ENCODE measurements at regions not wholly inside any gene's neighbourhood (a gene's known extent, or its start where the extent isn't known, plus 50 kb on each side); places are given as distances from the start of the nearest gene placed in this dataset.

DNA sequence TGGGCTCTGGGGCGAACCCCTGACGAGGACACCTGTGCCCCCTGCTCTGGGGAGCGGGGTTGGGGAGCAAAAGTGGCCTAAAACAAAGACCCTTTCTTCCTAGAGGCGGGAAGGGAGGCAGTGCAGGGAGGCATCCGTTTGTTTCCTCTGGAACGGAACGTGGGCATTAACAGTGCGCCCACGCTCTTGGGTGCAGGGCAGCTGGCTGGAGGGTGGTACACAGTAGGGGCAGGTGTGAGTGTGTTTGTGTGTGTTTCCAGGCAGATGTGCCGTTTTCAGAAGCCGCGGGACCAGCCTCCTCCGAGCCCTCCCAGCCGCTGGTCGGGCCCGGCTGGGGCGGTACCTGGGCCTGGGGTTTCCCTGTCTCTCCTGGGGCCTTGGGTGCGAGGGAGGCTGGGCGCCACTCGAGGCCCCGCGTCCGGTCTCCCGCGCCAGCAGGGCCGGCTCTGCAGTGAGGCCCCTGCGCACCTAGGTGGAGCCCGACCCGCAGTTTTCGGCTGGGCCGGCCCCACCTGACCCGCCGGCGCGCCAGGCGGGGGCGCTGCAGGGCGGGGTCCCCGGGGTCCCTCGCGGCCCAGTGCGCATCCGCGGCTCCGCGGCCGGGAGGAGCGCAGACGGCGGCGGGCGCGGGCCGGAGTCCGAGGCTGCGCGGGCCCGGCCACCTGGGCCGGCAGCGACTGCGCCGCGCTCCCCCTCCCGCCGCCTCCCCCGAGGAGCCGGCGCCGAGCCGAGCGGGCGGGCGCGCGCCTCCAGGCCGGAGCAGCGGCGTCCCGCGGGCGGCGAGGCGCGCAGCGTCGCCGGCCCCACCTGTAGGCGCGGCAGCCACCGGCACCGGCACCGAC lies 1252.7 kb downstream of the BRD1 start:
- no peak for FAIRE-seq
- TF ChIP-seq, protein P1, sequence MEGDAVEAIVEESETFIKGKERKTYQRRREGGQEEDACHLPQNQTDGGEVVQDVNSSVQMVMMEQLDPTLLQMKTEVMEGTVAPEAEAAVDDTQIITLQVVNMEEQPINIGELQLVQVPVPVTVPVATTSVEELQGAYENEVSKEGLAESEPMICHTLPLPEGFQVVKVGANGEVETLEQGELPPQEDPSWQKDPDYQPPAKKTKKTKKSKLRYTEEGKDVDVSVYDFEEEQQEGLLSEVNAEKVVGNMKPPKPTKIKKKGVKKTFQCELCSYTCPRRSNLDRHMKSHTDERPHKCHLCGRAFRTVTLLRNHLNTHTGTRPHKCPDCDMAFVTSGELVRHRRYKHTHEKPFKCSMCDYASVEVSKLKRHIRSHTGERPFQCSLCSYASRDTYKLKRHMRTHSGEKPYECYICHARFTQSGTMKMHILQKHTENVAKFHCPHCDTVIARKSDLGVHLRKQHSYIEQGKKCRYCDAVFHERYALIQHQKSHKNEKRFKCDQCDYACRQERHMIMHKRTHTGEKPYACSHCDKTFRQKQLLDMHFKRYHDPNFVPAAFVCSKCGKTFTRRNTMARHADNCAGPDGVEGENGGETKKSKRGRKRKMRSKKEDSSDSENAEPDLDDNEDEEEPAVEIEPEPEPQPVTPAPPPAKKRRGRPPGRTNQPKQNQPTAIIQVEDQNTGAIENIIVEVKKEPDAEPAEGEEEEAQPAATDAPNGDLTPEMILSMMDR (IDR thresholded peaks at IDR 0.05; ENCODE audit: insufficient read depth, low read length, severe bottlenecking): peak; percentile 3
- H3K4me3 ChIP-seq (ENCODE audit: low read depth, low read length): no peak overlapping the region
- H3K27me3 ChIP-seq (ENCODE audit: control insufficient read depth, insufficient read depth, low read length): peaks cover 2% of the 10 kb centered on the region
- no peak for DNase-seq (ENCODE audit: low read depth)
- H3K36me3 ChIP-seq (ENCODE audit: control insufficient read depth, insufficient read depth, low read length): no peaks in the 10 kb centered on the region

DNA sequence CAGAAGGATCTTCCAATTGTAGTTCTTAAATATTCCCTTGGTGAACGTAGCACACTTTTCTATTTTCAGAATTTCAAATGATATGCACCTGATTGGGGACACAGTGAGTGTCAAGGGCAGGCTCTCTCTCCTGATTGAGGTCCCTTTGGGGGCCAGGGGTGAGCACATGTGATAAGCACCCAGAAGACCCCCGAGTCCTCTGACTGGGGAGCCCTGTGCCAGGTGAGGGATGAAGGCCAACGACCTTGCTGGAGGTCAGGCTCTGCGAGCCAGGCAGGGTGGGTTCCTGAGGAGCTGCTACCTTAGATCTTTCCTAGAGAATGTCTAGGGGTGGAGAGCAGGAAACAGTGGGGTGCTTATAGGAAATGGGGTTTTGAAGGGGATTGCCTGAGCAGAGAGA lies 1253.9 kb downstream of the BRD1 start:
- DNase-seq (ENCODE audit: low read depth) (no peak), FAIRE-seq (no peak)
- TF ChIP-seq, protein P1 (IDR thresholded peaks at IDR 0.05; ENCODE audit: insufficient read depth, low read length, severe bottlenecking): no peak
- Histone ChIP-seq H3K27me3 (ENCODE audit: control insufficient read depth, insufficient read depth, low read length) (peaks cover 2% of the 10 kb centered on the region), H3K36me3 (ENCODE audit: control insufficient read depth, insufficient read depth, low read length) (no peaks in the 10 kb centered on the region), H3K4me3 (ENCODE audit: low read depth, low read length) (no peak overlapping the region)

DNA sequence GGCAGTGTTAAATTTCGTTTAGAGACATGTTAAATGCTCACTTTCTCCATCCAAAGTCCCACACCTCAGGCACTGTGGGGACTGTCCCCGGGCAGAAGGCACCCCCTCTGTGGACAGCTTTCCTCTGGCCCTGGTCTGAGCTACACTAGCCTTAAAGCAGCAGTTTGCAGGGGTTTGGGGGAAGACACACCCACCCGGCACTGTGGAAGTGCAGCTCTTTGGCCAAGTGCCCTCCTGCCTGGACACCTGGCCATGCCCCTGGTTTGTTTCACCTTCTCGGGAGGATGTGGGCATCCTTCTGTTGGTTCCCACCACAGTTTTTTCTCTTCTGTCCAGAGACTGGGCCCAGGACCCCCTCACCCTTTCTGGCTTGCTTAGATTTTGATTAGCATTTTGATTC lies 1254.7 kb downstream of the BRD1 start:
- Histone ChIP-seq H3K4me3 (ENCODE audit: low read depth, low read length) (no peak overlapping the region), H3K27me3 (ENCODE audit: control insufficient read depth, insufficient read depth, low read length) (peaks cover 2% of the 10 kb centered on the region), H3K36me3 (ENCODE audit: control insufficient read depth, insufficient read depth, low read length) (no peaks in the 10 kb centered on the region)
- TF ChIP-seq, protein P1 (IDR thresholded peaks at IDR 0.05; ENCODE audit: insufficient read depth, low read length, severe bottlenecking): no peak
- DNase-seq (ENCODE audit: low read depth): no peak
- no peak for FAIRE-seq

DNA sequence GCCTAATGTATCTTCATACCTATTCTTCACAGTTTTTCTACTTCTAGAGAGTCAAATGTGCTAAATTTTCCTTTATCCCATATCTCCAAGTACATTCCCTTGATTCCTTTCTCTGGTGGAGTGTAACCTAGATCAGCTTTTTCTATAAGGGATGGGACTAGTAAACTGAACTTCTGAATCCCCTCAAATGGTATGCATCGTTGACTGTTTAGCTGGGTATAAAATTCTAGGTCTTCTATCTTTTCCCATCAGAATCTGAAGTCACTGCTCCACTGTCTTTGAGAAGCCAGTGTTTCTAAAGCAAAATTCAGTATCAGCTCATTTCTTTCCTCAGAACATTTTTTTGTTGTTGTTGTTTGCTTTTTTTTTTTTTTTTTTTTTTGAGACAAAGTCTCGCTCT lies 1256.8 kb downstream of the BRD1 start:
- Histone ChIP-seq H3K27me3 (ENCODE audit: control insufficient read depth, insufficient read depth, low read length) (no peaks in the 10 kb centered on the region), H3K4me3 (ENCODE audit: low read depth, low read length) (no peak overlapping the region), H3K36me3 (ENCODE audit: control insufficient read depth, insufficient read depth, low read length) (no peaks in the 10 kb centered on the region)
- TF ChIP-seq, protein P1 (IDR thresholded peaks at IDR 0.05; ENCODE audit: insufficient read depth, low read length, severe bottlenecking): no peak
- no peak for FAIRE-seq
- DNase-seq (ENCODE audit: low read depth): no peak

DNA sequence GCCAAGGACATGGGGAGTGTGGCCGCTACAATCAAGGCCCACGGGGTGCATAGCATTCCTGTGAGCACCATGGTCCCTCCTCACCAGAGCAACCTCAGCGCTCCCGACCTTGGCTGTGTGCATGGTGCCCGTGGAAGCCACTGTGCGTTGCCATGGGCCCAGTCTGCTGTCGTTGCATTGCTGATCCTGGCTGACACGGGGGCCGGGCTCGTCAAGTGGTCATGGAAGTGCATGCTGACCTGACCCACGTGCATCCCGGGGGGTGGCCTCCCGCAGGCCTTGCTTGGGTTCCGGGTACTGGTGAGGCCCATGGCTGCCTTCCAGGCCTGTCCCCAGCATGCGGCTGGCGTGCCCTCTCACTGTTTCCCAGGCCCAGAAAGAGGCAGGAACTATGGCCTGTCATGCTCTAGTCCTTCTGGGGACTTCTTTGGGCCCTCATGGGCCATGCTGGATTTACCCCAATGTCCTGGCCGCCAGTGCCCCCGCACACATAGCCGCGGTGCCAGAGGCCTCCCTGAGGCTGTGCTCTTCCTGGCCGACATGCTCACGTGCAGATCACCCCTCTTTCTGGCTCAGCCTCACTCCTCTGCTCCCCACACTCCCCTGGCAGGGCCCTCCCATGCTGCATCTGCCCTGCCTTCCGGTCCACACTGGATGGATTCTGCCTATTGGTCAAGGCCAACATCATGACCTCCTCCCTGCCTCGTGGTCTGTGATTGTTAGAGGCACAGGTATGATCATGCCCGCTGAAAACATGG lies 1258.0 kb downstream of the BRD1 start:
- no peak for FAIRE-seq
- H3K4me3 ChIP-seq (ENCODE audit: low read depth, low read length): no peak overlapping the region

More for the DNA sequence above, 1258.0 kb downstream of the BRD1 start:
- H3K36me3 ChIP-seq (ENCODE audit: control insufficient read depth, insufficient read depth, low read length): no peaks in the 10 kb centered on the region
- DNase-seq (ENCODE audit: low read depth): no peak
- TF ChIP-seq, protein P1 (IDR thresholded peaks at IDR 0.05; ENCODE audit: insufficient read depth, low read length, severe bottlenecking): no peak
- H3K27me3 ChIP-seq (ENCODE audit: control insufficient read depth, insufficient read depth, low read length): no peaks in the 10 kb centered on the region

All from bronchial epithelial cell (primary cell).